DOHH2 (cell line): ENCODE measurements at regions not wholly inside any gene's neighbourhood (a gene's known extent, or its start where the extent isn't known, plus 50 kb on each side); places are given as distances from the start of the nearest gene placed in this dataset.

Source experiments
- CTCF ChIP-seq: fragments of 200-600 bp; sonication (generic); IDR thresholded peaks from one replicate; pipeline ENCODE4 v1.5.1; 2014; ENCODE audit warnings: antibody characterized with exemption, mild to moderate bottlenecking, low read depth, low read length; ENCODE audit not compliant: poor library complexity, severe bottlenecking
- EZH2phosphoT487 ChIP-seq: fragments of 200-600 bp; sonication (generic); IDR thresholded peaks from 2 replicates; pipeline ENCODE4 v1.6.1; 2017; ENCODE audit warnings: borderline replicate concordance, mild to moderate bottlenecking, antibody characterized with exemption, low read length, moderate library complexity, mixed read lengths

- TF ChIP-seq CTCF, result peak; percentile 93
- no peak for TF ChIP-seq EZH2phosphoT487
These were observed 77.4 kb upstream of the DMRT1 start for GRCh38 chr9:764105-764524.
